IMR-90 (cell line): ENCODE measurements at regions not wholly inside any gene's neighbourhood (a gene's known extent, or its start where the extent isn't known, plus 50 kb on each side); places are given as distances from the start of the nearest gene placed in this dataset.
A peak's percentile ranks its signal among the peaks of the same experiment; 100 is the strongest.

Experiments used
- ATAC-seq: fragments of 200-7000 bp; cut with Tn5 transposase; 2 replicates; pipeline ENCODE4 v1.9.1; 2020; ENCODE audit warnings: low read depth, mild to moderate bottlenecking, moderate library complexity
- BruUV-seq: library from RNA; stranded (reverse); fragments of 400-500 nt; replicated peaks from 2 replicates; lab custom pipeline; 2021; lab: Mats Ljungman, UMichigan
- CTCF ChIA-PET: fragments of 300-600 bp; formaldehyde crosslinking; extraction: SDS; loops from one replicate; lab custom pipeline; 2021; ENCODE audit warnings: antibody characterized with exemption; lab: Yijun Ruan, JAX
- POLR2A ChIA-PET: fragments of 300-600 bp; sonication (Branson Sonifier 250); formaldehyde crosslinking; loops from one replicate; lab custom pipeline; 2022; ENCODE audit warnings: antibody characterized with exemption; ENCODE audit not compliant: unreplicated experiment; lab: Charles Lee
- DNase-seq: peaks from one replicate; pipeline ENCODE4 v3.0.0; 2013
- H2AFZ ChIP-seq: replicated peaks from 2 replicates; pipeline ENCODE3; 2013; ENCODE audit warnings: low read length, mild to moderate bottlenecking; ENCODE audit not compliant: poor library complexity
- H2AK5ac ChIP-seq: 2 replicates; pipeline ENCODE4 v1.6.1; 2013; ENCODE audit warnings: low read depth, low read length, inconsistent platforms
- H2AK9ac ChIP-seq: replicated peaks from 2 replicates; pipeline ENCODE3; 2013; ENCODE audit warnings: mild to moderate bottlenecking, low read depth, low read length, moderate library complexity; ENCODE audit not compliant: poor library complexity
- H2BK120ac ChIP-seq: 2 replicates; pipeline ENCODE4 v1.6.1; 2013; ENCODE audit warnings: low read depth, low read length, inconsistent platforms
- H2BK15ac ChIP-seq: 3 replicates; pipeline ENCODE4 v1.6.1; 2013; ENCODE audit warnings: low read depth, low read length, inconsistent platforms
- H2BK20ac ChIP-seq: 2 replicates; pipeline ENCODE4 v1.6.1; 2013; ENCODE audit warnings: low read depth, mild to moderate bottlenecking, inconsistent platforms, low read length, moderate library complexity
- H2BK5ac ChIP-seq: 2 replicates; pipeline ENCODE4 v1.6.1; 2013; ENCODE audit warnings: mild to moderate bottlenecking, low read depth, low read length, inconsistent platforms; ENCODE audit not compliant: poor library complexity, severe bottlenecking
- H3K14ac ChIP-seq: replicated peaks from 2 replicates; pipeline ENCODE4 v1.6.1; 2013; ENCODE audit warnings: low read depth, low read length, inconsistent platforms
- H3K18ac ChIP-seq: 2 replicates; pipeline ENCODE4 v1.6.1; 2013; ENCODE audit warnings: low read depth, low read length, control low read depth
- H3K23ac ChIP-seq: 2 replicates; pipeline ENCODE4 v1.6.1; 2013; ENCODE audit warnings: low read depth, low read length, inconsistent platforms
- H3K27ac ChIP-seq: 2 replicates; pipeline ENCODE4 v1.5.1; 2013; ENCODE audit warnings: mild to moderate bottlenecking, control low read depth, low read length; ENCODE audit not compliant: insufficient read depth
- H3K27me3 ChIP-seq: 2 replicates; pipeline ENCODE4 v1.6.1; 2013; ENCODE audit warnings: low read length; ENCODE audit not compliant: control insufficient read depth, insufficient read depth
- H3K36me3 ChIP-seq: 2 replicates; pipeline ENCODE4 v1.6.1; 2013; ENCODE audit warnings: low read length, mixed read lengths; ENCODE audit not compliant: control insufficient read depth, insufficient read depth
- H3K4ac ChIP-seq: 2 replicates; pipeline ENCODE4 v1.6.1; 2013; ENCODE audit warnings: low read depth, low read length, inconsistent platforms
- H3K4me1 ChIP-seq: 2 replicates; pipeline ENCODE4 v1.6.1; 2013; ENCODE audit warnings: low read length, mixed read lengths; ENCODE audit not compliant: control insufficient read depth, insufficient read depth
- H3K4me2 ChIP-seq: 2 replicates; pipeline ENCODE4 v1.6.1; 2013; ENCODE audit warnings: low read depth, mild to moderate bottlenecking, control low read depth, low read length, moderate library complexity
- H3K4me3 ChIP-seq: 2 replicates; pipeline ENCODE4 v1.5.1; 2013; ENCODE audit warnings: low read depth, mild to moderate bottlenecking, control low read depth, low read length, moderate library complexity; ENCODE audit not compliant: insufficient read depth
- H3K56ac ChIP-seq: 2 replicates; pipeline ENCODE4 v1.6.1; 2013; ENCODE audit warnings: low read length, inconsistent platforms; ENCODE audit not compliant: insufficient read depth; ENCODE audit errors: extremely low read depth
- H3K79me1 ChIP-seq, 2 experiments: 2 replicates each; pipeline ENCODE4 v1.6.1; 2013; ENCODE audit warnings: low read length in 2 of 2, inconsistent platforms in 1 of 2, low read depth in 1 of 2
- H3K9ac ChIP-seq: 2 replicates; pipeline ENCODE4 v1.6.1; 2013; ENCODE audit warnings: low read depth, low read length, control low read depth
- H3K9me1 ChIP-seq: 2 replicates; pipeline ENCODE4 v1.6.1; 2013; ENCODE audit warnings: low read length, inconsistent platforms; ENCODE audit not compliant: insufficient read depth
- H3K9me3 ChIP-seq: 2 replicates; pipeline ENCODE4 v1.6.1; 2013; ENCODE audit warnings: low read length; ENCODE audit not compliant: control insufficient read depth, insufficient read depth
- H4K20me1 ChIP-seq: 2 replicates; pipeline ENCODE4 v1.6.1; 2013; ENCODE audit warnings: low read length, inconsistent platforms; ENCODE audit not compliant: insufficient read depth
- H4K5ac ChIP-seq: 2 replicates; pipeline ENCODE4 v1.6.1; 2013; ENCODE audit warnings: mild to moderate bottlenecking, low read depth, low read length, control low read depth
- H4K8ac ChIP-seq, 2 experiments: 2 replicates each; pipeline ENCODE4 v1.6.1; 2013; ENCODE audit warnings: low read depth in 2 of 2, low read length in 2 of 2, control low read depth in 1 of 2, inconsistent platforms in 1 of 2
- H4K91ac ChIP-seq: 2 replicates; pipeline ENCODE4 v1.6.1; 2013; ENCODE audit warnings: low read depth, low read length, inconsistent platforms; ENCODE audit not compliant: insufficient read depth
- BHLHE40 ChIP-seq: fragments of 150-350 bp; IDR thresholded peaks from 2 replicates; pipeline ENCODE4 v1.6.1; 2016; ENCODE audit warnings: mild to moderate bottlenecking, low read depth, low read length
- CEBPB ChIP-seq: IDR thresholded peaks from 2 replicates; pipeline ENCODE4 v1.6.1; 2012; ENCODE audit warnings: low read depth, low read length, improper control_type of control experiment
- MAFK ChIP-seq: IDR thresholded peaks from 2 replicates; pipeline ENCODE4 v1.6.1; 2012; ENCODE audit warnings: low read depth, low read length, improper control_type of control experiment
- MAZ ChIP-seq: IDR thresholded peaks from 2 replicates; pipeline ENCODE4 v1.6.1; 2012; ENCODE audit warnings: low read depth, mild to moderate bottlenecking, low read length, improper control_type of control experiment, moderate library complexity, borderline replicate concordance
- MXI1 ChIP-seq: IDR thresholded peaks from 2 replicates; pipeline ENCODE4 v1.6.1; 2012; ENCODE audit warnings: low read depth, mild to moderate bottlenecking, low read length, moderate library complexity, borderline replicate concordance
- POLR2A ChIP-seq: IDR thresholded peaks from 2 replicates; pipeline ENCODE4 v1.6.1; 2012; ENCODE audit warnings: mild to moderate bottlenecking, low read depth, low read length
- RAD21 ChIP-seq: IDR thresholded peaks from 2 replicates; pipeline ENCODE4 v1.6.1; 2012; ENCODE audit warnings: low read length, improper control_type of control experiment
- RCOR1 ChIP-seq: IDR thresholded peaks from 2 replicates; pipeline ENCODE4 v1.6.1; 2012; ENCODE audit warnings: mild to moderate bottlenecking, low read length, improper control_type of control experiment; ENCODE audit not compliant: insufficient replicate concordance
- SMC3 ChIP-seq: fragments of 150-350 bp; IDR thresholded peaks from 2 replicates; pipeline ENCODE4 v1.6.1; 2016; ENCODE audit warnings: low read depth, mild to moderate bottlenecking, antibody characterized with exemption, low read length, moderate library complexity
- WGBS, 2 experiments: methylation state at CpG; one replicate each; pipeline versions ENCODE4 v1.1.5 to v1.1.7; 2013; ENCODE audit warnings: missing lambda C conversion rate in 2 of 2; ENCODE audit not compliant: insufficient read length in 1 of 2; ENCODE audit errors: extremely low coverage in 2 of 2; 5-methylcytosine and 5-hydroxymethylcytosine counted together
- dilution Hi-C: fragments of 300-500 bp; cut with HindIII; formaldehyde crosslinking; loops from one replicate; pipeline ENCODE4 v1.14.3; 2018; ENCODE audit warnings: low sequenced_read_pairs; ENCODE audit not compliant: unreplicated experiment
- in situ Hi-C: fragments of 300-500 bp; cut with MboI; formaldehyde crosslinking; loops from 3 replicates; pipeline ENCODE4 v1.14.3; 2019; ENCODE audit warnings: low sequenced_read_pairs, inconsistent platforms, mixed read lengths
- intact Hi-C: fragments of 100-400 bp; cut with micrococcal nuclease; formaldehyde crosslinking; loops from 2 replicates; pipeline ENCODE4 v1.10.0; 2022
- TF ChIP-seq, protein P1 (sequence below): fragments of 150-350 bp; IDR thresholded peaks from 2 replicates; pipeline ENCODE4 v1.6.1; 2017; ENCODE audit warnings: mild to moderate bottlenecking, antibody characterized with exemption, low read length, low read depth
- TF ChIP-seq, protein P2 (sequence below): fragments of 150-350 bp; IDR thresholded peaks from 2 replicates; pipeline ENCODE4 v1.6.1; 2016; ENCODE audit warnings: low read depth, mild to moderate bottlenecking, low read length, moderate library complexity, borderline replicate concordance

DNA sequence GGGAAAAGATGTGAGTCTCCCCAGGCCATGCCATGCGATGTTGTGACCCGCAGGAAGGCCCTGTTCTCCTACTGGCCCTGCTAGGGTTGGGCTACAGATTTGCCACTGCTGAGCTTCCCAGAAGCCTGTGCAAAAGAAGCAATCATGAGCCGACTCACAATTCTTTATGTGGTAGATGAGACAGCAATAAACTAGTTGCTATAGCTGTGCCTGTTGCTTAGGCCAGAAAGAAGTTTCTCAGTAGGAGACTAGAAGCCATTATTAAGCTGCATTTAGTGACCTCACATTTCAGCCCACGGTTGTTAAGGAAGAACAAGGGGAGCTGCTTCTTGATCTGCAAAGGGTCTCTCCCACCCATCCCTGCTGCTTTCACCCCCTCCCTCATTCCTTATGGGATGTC is 239.4 kb upstream of the CRY1 start:
- H2BK120ac ChIP-seq, result no peak overlapping the region
- dilution Hi-C loops, result no loop called here
- H3K9me1 ChIP-seq, result no peaks in the 10 kb centered on the region
- H3K14ac ChIP-seq, result no peak overlapping the region
- CTCF ChIA-PET, result no interaction called here
- no peaks in the 10 kb centered on the region; the same call in 1 of the 2 replicates for H3K27me3 ChIP-seq
- H2BK20ac ChIP-seq, result no peak overlapping the region
- H3K56ac ChIP-seq, result no peak overlapping the region
- no peak overlapping the region for H4K91ac ChIP-seq
- no peak overlapping the region for H4K5ac ChIP-seq
- no peak overlapping the region for H2AK5ac ChIP-seq
- peak overlapping the region; percentile 46 for H2AFZ ChIP-seq
- intact Hi-C loops, result no loop called here
- in situ Hi-C loops, result no loop called here
- H2BK15ac ChIP-seq, result no peak overlapping the region
- ATAC-seq, result no peak
- H2AK9ac ChIP-seq, result no peak overlapping the region
- no peak overlapping the region for H3K27ac ChIP-seq
- no peak overlapping the region for H4K8ac ChIP-seq
- H3K4me1 ChIP-seq, result no peaks in the 10 kb centered on the region
- H3K4me2 ChIP-seq, result no peak overlapping the region
- no peak for DNase-seq
- no peak overlapping the region for H3K23ac ChIP-seq
- no peaks in the 10 kb centered on the region for H4K20me1 ChIP-seq
- H2BK5ac ChIP-seq, result no peak overlapping the region
- POLR2A ChIA-PET, result no interaction called here
- WGBS, 2 experiments, result no CpG with 5 or more reads among the region's 4 CpGs
- H3K36me3 ChIP-seq, result no peaks in the 10 kb centered on the region
- H3K9me3 ChIP-seq, result no peaks in the 10 kb centered on the region
- no peak for TF ChIP-seq SMC3
- TF ChIP-seq, protein P1, sequence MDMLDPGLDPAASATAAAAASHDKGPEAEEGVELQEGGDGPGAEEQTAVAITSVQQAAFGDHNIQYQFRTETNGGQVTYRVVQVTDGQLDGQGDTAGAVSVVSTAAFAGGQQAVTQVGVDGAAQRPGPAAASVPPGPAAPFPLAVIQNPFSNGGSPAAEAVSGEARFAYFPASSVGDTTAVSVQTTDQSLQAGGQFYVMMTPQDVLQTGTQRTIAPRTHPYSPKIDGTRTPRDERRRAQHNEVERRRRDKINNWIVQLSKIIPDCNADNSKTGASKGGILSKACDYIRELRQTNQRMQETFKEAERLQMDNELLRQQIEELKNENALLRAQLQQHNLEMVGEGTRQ, result no peak
- no peak for TF ChIP-seq BHLHE40
- TF ChIP-seq MAFK, result no peak
- no peak for TF ChIP-seq MAZ
- TF ChIP-seq MXI1, result no peak
- no peak for TF ChIP-seq POLR2A
- TF ChIP-seq, protein P2, sequence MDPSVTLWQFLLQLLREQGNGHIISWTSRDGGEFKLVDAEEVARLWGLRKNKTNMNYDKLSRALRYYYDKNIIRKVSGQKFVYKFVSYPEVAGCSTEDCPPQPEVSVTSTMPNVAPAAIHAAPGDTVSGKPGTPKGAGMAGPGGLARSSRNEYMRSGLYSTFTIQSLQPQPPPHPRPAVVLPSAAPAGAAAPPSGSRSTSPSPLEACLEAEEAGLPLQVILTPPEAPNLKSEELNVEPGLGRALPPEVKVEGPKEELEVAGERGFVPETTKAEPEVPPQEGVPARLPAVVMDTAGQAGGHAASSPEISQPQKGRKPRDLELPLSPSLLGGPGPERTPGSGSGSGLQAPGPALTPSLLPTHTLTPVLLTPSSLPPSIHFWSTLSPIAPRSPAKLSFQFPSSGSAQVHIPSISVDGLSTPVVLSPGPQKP, result no peak
- no peak for TF ChIP-seq CEBPB
- TF ChIP-seq RAD21, result no peak
- no peak for TF ChIP-seq RCOR1
- H3K4me3 ChIP-seq, result no peak overlapping the region
- H3K9ac ChIP-seq, result no peak overlapping the region
- no peaks in the 10 kb centered on the region for H3K79me1 ChIP-seq
- no peak overlapping the region for H3K18ac ChIP-seq
- no peak overlapping the region for H3K4ac ChIP-seq
- no TSS peak for BruUV-seq
